Calu3 (cell line): ENCODE measurements at regions not wholly inside any gene's neighbourhood (a gene's known extent, or its start where the extent isn't known, plus 50 kb on each side); places are given as distances from the start of the nearest gene placed in this dataset.

Experiments used
- BruUV-seq: library from RNA; stranded (reverse); fragments of 400-500 nt; replicated peaks from 2 replicates; lab custom pipeline; 2021; lab: Mats Ljungman, UMichigan
- CTCF ChIA-PET: fragments of 300-600 bp; sonication (Branson Sonifier 250); formaldehyde crosslinking; loops from one replicate; lab custom pipeline; 2022; ENCODE audit warnings: antibody characterized with exemption; lab: Charles Lee
- DNase-seq: peaks from one replicate; pipeline ENCODE4 v3.0.0; 2022
- H3K27ac Mint-ChIP-seq: one replicate; pipeline ENCODE4 v1.8.0; 2022; ENCODE audit warnings: mixed read lengths; ENCODE audit not compliant: unreplicated experiment
- H3K27me3 Mint-ChIP-seq: one replicate; pipeline ENCODE4 v1.8.0; 2022; ENCODE audit warnings: mixed read lengths; ENCODE audit not compliant: unreplicated experiment
- H3K36me3 Mint-ChIP-seq: one replicate; pipeline ENCODE4 v1.8.0; 2022; ENCODE audit warnings: mild to moderate bottlenecking, moderate library complexity, mixed read lengths; ENCODE audit not compliant: insufficient read depth, unreplicated experiment
- H3K4me1 Mint-ChIP-seq: one replicate; pipeline ENCODE4 v1.8.0; 2022; ENCODE audit warnings: mild to moderate bottlenecking, low read depth, mixed read lengths; ENCODE audit not compliant: unreplicated experiment
- H3K4me3 Mint-ChIP-seq: one replicate; pipeline ENCODE4 v1.8.0; 2022; ENCODE audit warnings: mild to moderate bottlenecking, low read depth, moderate library complexity, mixed read lengths; ENCODE audit not compliant: unreplicated experiment
- H3K9me3 Mint-ChIP-seq: one replicate; pipeline ENCODE4 v1.8.0; 2022; ENCODE audit warnings: low read depth, mixed read lengths; ENCODE audit not compliant: unreplicated experiment
- intact Hi-C: fragments of 100-400 bp; cut with micrococcal nuclease; formaldehyde crosslinking; loops from one replicate; pipeline ENCODE4 v1.10.0; 2022; ENCODE audit not compliant: unreplicated experiment
- TF ChIP-seq, protein P1 (sequence below): fragments of 200-600 bp; IDR thresholded peaks from one replicate; pipeline ENCODE4 v1.8.0; 2022; ENCODE audit warnings: antibody characterized with exemption; ENCODE audit not compliant: unreplicated experiment

DNA sequence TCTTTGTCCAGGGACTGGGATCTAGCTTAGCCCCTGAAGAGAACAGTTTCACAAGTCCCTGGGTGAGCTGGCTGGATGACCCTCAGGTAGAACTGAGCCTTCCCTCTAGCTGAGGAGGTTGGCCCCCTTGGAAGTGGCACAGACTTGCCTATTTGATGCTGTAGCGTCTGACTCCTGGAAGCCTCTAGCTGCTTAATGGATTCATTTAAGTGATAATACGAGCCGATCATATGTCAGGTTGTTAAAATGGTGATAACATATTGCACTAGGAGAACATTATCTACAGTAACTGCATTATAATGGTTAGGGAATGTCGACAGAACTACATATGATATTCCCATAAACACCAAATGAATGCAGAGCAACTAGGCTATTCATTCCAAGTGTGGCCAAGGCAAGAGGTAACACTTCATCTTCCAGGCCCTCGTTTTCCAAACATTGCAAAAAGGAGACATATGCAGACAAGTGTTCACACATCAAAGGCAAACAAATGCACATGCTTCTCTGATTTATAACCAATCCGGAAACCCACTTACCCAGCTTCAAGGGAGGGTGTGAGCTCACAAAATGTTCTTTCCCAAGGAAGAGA lies 340.1 kb upstream of the PLXNA2 start:
- H3K9me3 Mint-ChIP-seq, result no peaks in the 10 kb centered on the region
- no peak overlapping the region for H3K4me3 Mint-ChIP-seq
- CTCF ChIA-PET, result interaction anchor here (1.7 kb wide), 1 partner anchor 16 kb away, joined by 4 read pairs; no protein-coding TSS in a partner anchor
- no peaks in the 10 kb centered on the region for H3K36me3 Mint-ChIP-seq
- intact Hi-C loops, result no loop called here
- peaks cover 58% of the 10 kb centered on the region for H3K27me3 Mint-ChIP-seq
- TF ChIP-seq, protein P1, sequence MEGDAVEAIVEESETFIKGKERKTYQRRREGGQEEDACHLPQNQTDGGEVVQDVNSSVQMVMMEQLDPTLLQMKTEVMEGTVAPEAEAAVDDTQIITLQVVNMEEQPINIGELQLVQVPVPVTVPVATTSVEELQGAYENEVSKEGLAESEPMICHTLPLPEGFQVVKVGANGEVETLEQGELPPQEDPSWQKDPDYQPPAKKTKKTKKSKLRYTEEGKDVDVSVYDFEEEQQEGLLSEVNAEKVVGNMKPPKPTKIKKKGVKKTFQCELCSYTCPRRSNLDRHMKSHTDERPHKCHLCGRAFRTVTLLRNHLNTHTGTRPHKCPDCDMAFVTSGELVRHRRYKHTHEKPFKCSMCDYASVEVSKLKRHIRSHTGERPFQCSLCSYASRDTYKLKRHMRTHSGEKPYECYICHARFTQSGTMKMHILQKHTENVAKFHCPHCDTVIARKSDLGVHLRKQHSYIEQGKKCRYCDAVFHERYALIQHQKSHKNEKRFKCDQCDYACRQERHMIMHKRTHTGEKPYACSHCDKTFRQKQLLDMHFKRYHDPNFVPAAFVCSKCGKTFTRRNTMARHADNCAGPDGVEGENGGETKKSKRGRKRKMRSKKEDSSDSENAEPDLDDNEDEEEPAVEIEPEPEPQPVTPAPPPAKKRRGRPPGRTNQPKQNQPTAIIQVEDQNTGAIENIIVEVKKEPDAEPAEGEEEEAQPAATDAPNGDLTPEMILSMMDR, result no peak
- no peak for DNase-seq
- H3K4me1 Mint-ChIP-seq, result no peaks in the 10 kb centered on the region
- no peak overlapping the region for H3K27ac Mint-ChIP-seq
- BruUV-seq, result no TSS peak

DNA sequence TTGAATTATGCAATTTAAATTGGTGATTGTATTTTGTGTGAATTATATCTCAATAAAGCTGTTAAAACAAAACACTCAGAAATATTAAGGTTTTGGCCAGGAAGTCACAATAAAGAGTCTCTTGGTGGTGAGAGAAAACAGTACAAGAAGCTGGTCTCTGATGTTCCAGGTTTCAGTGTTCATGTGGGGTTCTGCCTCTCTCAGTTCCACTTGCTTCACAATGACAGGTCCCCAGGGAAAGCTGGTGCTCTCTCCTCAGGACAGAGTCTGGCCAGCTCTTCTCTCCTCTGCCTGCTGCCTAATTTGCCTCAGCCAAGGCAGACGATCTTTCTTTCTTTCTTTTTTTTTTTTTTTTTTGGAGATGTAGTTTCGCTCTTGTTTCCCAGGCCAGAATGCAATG lies 342.9 kb upstream of the PLXNA2 start:
- Mint-ChIP-seq H3K27me3 (peaks cover 36% of the 10 kb centered on the region), H3K4me1 (no peaks in the 10 kb centered on the region), H3K9me3 (no peaks in the 10 kb centered on the region), H3K4me3 (no peak overlapping the region), H3K27ac (no peak overlapping the region), H3K36me3 (no peaks in the 10 kb centered on the region)
- TF ChIP-seq, protein P1, result no peak
- intact Hi-C loops, result no loop called here
- BruUV-seq, result no TSS peak
- CTCF ChIA-PET, result interaction anchor here (0.7 kb wide), 2 partner anchors 316 to 414 kb away, joined by 3 to 4 read pairs; no protein-coding TSS in a partner anchor
- no peak for DNase-seq

DNA sequence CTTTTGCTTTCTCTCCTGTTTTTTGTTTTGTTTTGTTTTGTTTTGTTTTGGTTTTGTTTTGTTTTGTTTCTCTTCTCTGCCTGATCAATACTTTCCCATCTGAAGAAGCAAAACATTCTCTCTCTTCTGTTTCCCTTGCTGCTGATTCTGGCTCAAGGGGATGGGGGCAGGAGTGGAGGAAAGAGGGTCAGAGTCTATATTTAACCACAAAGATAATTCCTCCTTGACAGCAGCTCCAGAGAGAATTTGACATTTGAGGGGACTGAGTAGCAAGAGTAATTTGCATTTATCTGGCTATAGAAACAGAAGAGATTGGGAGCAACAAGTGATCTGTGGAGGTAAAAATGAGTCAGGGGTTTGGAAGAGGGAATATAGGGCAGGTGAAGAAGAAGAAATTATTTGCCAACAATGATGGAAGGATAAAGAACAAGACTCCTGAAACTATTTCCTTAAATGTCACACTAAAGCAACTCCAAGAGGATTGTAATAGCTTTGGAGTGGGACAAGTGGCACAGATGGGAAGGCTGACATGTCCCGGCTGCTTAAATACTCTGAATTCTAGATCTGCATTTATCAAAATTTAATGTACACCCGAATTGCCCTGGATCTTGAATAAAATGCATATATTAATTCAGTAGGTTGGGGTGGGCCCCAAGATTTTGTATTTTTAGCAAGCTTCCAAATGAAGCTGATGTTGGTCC lies 349.3 kb upstream of the PLXNA2 start:
- no TSS peak for BruUV-seq
- TF ChIP-seq, protein P1, result no peak
- Mint-ChIP-seq H3K27me3 (peaks cover 50% of the 10 kb centered on the region), H3K4me1 (no peaks in the 10 kb centered on the region), H3K27ac (no peak overlapping the region), H3K36me3 (no peaks in the 10 kb centered on the region), H3K9me3 (no peaks in the 10 kb centered on the region), H3K4me3 (no peak overlapping the region)
- CTCF ChIA-PET, result no interaction called here
- intact Hi-C loops, result no loop called here
- no peak for DNase-seq

DNA sequence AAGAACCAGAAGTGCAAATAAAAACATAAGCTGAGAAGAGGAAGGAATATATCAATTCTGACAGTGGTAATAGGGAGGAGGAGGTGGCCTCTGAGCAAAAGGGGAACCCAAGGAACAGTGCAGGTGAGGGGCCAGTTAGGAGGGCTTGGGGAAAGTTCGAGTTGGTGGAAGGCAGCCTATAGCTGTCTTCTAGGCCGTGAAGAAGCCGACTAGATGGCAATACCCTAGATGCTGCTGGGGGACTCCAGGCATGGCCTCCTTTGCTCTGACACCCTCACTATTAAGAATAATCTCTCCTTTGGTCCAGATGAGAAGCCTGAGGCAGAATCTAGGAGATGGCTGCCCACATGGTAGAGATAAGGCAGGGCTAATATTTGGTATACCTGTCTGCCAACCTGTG lies 351.1 kb upstream of the PLXNA2 start:
- Mint-ChIP-seq H3K36me3 (no peaks in the 10 kb centered on the region), H3K4me3 (no peak overlapping the region), H3K4me1 (no peaks in the 10 kb centered on the region), H3K27ac (no peak overlapping the region), H3K27me3 (peaks cover 68% of the 10 kb centered on the region), H3K9me3 (no peaks in the 10 kb centered on the region)
- TF ChIP-seq, protein P1, result no peak
- no peak for DNase-seq
- intact Hi-C loops, result no loop called here
- CTCF ChIA-PET, result no interaction called here
- BruUV-seq, result no TSS peak
